Mammary epithelial cell (primary cell): ENCODE measurements at regions not wholly inside any gene's neighbourhood (a gene's known extent, or its start where the extent isn't known, plus 50 kb on each side); places are given as distances from the start of the nearest gene placed in this dataset.

Experiments used
- EZH2 ChIP-seq: IDR thresholded peaks from 2 replicates; pipeline ENCODE4 v1.6.1; 2012; ENCODE audit warnings: low read length, inconsistent platforms, borderline replicate concordance
- TF ChIP-seq, protein P1 (sequence below), 2 donors: IDR thresholded peaks in 1 of 2; conservative IDR thresholded peaks in 1 of 2; 2 replicates each; pipeline ENCODE4 v1.5.1; 2011 to 2012; ENCODE audit warnings: inconsistent platforms in 2 of 2, low read length in 2 of 2, mild to moderate bottlenecking in 2 of 2, control low read depth in 1 of 2, low read depth in 1 of 2; ENCODE audit not compliant: insufficient read depth in 1 of 2; ENCODE audit errors: extremely low read depth in 1 of 2

DNA sequence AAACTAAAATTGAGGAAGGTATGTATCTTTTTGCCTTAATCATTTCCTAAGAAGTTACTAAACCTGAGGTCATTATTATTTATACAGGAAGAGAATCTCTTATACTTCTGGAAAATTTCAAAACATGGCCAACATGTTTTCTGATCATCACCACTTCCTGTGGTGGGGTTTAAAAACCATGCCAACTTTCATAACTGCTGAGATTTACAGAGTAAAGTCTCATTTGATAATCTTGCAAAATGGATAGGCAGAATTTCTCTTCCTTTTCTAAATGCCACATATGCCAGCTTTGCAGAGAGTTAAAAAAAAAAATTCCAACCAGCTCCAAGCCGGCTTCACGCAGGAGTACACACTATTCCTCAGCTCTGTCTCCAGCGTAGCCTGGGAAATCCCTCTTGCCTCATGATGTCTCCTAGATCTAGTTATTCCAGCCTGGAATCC, 124.3 kb upstream of the SPRED1 start:
- TF ChIP-seq, protein P1, sequence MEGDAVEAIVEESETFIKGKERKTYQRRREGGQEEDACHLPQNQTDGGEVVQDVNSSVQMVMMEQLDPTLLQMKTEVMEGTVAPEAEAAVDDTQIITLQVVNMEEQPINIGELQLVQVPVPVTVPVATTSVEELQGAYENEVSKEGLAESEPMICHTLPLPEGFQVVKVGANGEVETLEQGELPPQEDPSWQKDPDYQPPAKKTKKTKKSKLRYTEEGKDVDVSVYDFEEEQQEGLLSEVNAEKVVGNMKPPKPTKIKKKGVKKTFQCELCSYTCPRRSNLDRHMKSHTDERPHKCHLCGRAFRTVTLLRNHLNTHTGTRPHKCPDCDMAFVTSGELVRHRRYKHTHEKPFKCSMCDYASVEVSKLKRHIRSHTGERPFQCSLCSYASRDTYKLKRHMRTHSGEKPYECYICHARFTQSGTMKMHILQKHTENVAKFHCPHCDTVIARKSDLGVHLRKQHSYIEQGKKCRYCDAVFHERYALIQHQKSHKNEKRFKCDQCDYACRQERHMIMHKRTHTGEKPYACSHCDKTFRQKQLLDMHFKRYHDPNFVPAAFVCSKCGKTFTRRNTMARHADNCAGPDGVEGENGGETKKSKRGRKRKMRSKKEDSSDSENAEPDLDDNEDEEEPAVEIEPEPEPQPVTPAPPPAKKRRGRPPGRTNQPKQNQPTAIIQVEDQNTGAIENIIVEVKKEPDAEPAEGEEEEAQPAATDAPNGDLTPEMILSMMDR (conservative IDR thresholded peaks at IDR 0.05 in 1 of 2, IDR thresholded peaks at IDR 0.05 in 1 of 2; ENCODE audit: extremely low read depth in 1 of 2, insufficient read depth in 1 of 2, low read depth in 1 of 2, low read length in 2 of 2), result no peak
- TF ChIP-seq EZH2, result no peak
